ENCODE measurements at regions not wholly inside any gene's neighbourhood (a gene's known extent, or its start where the extent isn't known, plus 50 kb on each side); places are given as distances from the start of the nearest gene placed in this dataset.
"Not testable (repeated sequence)": the region's sequence is repeated elsewhere in the genome, so short reads cannot be mapped to it uniquely, and the experiment has no call there.

DNA sequence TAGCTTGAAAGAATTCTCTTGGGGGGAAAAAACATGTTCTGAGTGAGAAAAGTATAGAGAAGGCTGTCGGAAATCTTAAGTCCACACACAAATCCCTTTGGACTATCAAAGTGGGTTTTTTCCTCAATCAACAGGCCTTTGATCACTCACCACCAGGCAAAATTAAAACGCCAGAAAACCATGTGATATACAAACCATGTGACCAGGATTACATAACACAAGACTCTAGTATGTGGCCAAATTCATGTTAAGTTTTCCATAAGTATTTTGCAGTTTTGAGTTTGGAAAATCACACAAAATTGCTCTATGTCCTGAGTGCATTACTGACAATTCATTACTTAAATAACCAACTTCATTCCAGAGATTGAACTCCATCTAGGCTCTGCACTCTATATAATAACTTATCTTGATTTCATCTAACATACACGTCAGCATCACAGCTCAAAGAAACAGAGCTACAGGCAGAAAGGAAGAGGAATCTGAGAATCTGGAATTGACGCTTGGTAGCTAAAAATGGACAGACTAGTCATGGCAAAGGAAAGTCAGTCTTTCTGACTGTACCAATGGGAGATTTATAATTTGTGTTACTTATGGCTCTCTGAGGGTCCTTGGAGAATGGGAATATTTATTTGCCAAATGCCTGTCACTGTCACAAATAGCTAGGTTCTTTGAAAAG lies 383.5 kb downstream of the SFMBT2 start:
- no peak for DNase-seq

DNA sequence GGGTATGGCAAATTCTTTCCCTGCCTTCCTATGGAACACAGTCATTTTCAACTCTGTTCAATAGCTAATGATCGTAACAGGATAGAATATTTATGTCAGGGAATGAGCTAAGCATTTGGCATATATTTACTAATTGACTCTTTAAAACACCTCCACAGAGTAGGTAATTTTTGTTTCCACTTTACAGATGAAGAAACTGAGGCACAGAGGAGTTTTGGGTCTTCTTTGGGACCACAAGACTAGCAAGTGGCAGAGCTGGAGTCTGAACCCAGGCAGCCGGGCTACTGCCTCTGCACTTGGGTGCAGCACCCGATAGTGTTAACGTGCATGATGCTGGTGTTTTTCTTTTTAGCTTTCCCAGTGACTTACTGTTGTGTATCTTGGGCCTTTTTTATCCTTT lies 384.0 kb downstream of the SFMBT2 start:
- DNase-seq = no peak

DNA sequence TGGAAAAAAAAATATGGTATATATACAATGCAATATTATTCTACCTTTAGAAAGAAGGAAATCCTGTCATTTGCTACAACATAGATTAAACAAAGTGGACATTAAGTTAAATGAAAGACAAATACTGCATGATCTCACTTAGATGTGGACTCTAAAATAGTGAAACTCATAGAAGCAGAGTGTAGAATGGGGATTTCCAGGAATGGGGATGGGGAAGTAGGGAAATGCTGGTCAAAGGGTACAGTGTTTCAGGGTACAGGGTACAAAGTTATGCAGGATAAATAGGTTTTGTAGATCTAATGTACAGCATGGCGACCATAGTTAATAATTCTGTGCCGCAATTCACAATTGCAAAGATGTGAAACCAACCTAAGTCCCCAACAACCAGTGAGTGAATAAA lies 385.5 kb downstream of the SFMBT2 start:
- DNase-seq = no peak

DNA sequence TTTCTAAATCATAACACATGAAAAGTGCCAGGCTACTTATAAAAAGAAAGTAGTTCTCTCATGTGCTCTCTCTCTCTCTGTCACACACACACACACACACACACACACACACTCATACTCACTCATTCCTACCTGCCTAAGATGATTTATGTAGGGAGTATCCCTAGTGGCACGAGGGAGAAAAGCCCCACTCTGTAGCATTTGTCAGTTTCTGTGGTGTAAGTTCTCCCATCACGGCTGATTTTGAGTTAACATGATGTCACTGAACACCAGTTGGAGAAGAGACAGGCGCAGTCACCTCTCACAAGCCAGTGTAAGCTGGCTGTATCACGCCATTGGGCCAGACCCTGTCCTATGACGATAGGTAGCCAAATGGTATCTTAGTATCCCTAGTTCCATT lies 395.4 kb downstream of the SFMBT2 start:
- no peak for DNase-seq

DNA sequence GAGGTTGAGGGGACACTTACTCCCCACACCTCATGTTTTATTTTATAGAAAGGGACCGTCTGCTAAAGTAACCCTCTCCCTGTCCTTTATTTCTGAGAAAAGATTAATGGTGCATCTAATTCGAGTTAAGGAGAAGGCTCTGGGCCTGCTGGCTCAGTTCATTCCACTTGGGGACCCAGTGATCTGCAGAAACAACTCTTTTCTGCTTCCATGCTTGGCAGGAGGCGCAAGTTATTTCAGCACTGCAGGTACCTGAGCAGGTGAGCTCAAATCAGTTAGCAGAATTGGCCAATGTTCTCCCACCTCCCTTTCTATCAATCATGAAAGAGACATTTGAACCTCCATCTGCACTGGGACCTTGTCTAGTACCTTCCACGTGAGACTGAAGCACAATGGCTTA lies 396.1 kb downstream of the SFMBT2 start:
- no peak for DNase-seq

DNA sequence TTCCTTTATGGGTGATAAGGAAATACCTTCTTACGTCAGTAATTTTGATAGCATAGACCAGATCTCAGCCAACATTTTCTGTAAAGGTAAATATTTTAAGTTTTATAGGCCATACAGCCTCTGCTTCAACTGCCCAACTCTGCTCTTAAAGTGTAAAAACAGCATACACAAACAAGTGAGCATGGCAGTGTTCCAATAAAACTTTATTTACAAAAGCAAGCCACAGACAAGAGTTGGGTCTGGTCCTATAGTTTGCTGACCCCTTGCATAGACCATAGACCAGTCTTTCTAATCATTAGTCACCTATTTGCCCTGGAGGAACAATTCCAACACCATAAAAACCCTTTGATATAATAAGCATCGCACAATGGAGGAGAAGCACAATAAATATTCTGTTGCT lies 398.8 kb downstream of the SFMBT2 start:
- DNase-seq = no peak

DNA sequence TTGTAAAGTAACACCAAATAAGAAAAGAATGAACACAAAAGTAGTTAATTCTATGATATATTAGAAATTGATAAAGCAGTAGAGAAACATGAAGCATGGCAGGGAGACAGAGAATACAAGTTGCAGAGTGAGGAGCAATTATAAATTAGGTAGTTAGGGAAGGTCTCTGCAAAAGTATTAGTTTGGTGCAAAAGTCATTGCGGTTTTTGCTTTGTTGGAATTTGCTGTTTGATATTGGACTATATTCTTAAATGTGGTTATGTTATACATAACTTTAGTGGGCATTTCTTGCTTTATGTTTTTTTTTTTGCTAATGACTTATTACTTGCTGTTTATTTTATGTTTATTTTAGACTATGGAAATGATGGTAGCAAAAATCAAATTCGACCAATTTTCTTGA lies 402.2 kb downstream of the SFMBT2 start:
- no peak for DNase-seq

DNA sequence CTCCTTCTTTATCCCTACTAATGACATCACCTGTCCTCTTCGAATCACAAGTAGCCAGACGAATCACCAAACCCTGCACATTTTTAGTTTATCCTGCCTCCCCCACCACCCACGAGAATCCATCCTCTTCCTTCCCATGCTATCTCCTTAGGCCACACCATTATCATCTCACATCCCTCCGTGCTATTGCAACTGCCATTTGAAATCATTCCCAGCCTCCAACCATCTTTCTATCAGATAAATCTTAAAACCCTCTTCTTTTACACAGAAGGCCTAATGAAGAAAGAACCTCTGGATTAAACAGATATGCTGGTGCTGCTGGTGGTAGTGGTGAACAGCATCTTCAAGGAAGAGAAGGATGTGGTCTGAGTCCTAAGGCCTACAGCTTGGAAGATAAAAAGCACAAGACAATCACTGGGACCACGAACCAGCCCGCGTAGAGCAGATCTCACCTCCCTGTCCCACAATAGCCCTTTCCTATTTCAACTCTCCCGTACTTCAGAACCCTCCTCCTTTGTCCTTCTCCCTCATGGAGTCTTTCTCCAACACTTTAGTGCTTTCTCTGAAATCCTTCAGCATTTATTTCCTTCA lies 403.1 kb downstream of the SFMBT2 start:
- DNase-seq = no peak

DNA sequence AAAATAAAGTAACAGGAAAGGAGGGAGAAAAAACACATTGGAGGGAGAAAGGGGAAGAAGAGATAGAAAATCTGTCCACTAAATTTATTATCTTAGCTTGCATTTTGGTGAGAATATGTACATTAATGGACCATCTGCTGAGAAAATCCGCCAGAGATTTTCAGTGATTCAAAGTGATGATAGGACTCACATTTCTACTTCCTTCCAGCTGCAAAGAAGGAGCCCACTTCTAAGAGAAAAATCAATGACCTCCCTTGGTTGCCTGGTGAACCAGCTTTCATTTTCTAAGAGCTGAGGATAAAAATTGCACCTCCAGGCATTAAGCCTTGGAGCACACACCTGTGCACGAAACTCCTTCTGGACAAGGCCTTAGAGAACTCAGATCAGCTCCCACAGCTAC lies 404.3 kb downstream of the SFMBT2 start:
- DNase-seq = no peak

DNA sequence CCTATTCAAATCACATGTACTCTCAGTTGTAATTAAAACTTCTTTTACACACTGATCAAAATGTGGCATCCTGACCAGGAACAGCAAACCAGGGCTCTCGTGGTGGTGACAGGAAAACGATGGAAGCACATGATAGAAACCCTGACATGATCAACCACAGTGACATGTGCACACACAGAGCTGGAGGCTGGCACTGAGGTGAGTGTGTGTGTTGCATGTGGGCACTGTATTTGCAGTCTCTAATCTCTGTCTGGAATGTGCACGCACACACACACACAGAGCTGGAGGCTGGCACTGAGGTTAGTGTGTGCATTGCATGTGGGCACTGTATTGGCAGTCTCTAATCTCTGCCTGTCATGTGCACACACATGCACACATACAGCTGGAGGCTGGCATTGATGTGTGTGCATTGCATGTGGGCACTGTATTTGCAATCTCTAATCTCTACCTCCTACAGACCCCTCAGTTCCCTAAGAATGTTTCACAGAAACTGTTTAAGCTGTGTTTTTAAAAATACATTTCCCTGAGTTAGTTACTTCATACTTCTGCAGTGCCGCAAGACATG lies 406.9 kb downstream of the SFMBT2 start:
- DNase-seq = no peak

DNA sequence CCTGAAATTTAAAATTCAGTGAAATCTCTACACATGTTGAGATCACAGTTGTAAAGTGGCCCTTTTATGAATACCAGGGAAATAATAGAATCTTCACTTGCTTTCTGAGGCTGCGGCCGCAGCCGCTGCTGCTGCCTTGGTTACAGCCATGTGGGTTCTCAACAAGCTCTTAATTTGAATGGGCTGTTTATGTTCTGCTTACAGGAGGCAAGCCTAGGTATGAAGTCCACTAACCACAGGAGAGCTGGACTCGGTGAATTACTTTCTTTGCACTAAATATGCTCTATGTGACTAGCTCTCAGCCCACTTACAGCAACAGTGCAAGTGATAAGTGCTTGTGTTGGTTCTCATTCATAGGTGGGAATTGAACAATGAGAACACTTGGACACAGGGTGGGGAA lies 410.8 kb downstream of the SFMBT2 start:
- DNase-seq = no peak

DNA sequence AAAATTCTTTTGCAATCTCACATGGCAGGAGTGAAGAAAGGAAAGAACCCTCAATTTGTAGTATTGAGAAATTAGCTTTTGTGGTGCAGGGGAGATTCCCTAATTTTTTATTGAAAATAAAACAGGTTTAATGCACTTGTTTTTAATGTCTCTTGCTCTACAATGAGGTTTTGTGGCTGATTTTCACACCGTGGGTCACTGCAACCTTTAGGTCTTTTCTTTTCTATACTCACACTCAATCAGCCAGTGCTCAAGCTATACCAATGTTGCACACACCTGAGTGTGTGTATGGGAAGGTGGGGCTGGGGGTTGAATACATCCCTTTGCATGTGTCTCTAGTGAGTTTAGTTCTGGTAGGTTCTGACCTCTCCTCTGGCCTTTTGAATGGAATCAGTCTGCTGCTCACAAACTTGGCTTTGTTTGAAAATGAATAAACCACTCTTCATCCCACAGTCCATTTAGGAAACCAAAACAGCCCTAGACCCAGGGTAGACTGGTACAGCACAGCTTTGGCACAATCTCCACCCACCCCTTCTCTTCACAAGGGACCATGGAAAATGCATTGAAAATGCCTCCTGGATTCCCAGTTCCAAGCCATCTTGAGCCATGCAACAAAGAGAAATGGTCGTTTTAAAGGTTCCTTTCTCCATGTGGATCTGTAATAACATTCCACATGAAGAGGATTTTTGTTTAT lies 411.5 kb downstream of the SFMBT2 start:
- no peak for DNase-seq

DNA sequence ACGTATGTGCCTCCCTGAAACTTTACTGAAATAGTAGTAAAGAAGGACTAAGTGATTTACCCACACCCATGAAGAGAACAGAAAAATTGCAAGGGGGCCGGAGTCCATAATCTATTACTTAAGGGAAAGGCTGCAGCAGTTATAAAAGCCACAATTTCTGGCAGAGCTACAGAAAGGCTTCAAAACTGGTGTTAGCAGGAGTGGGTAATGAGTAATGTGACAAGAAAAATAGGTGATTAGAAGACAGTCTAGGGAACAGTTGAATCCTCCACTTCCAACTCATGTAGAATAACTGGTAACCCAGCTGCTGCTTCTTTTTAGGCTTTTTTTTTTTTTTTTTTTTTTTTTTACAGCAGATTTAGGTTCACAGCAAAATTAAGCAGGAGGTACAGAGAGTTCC lies 413.3 kb downstream of the SFMBT2 start:
- DNase-seq = no peak

DNA sequence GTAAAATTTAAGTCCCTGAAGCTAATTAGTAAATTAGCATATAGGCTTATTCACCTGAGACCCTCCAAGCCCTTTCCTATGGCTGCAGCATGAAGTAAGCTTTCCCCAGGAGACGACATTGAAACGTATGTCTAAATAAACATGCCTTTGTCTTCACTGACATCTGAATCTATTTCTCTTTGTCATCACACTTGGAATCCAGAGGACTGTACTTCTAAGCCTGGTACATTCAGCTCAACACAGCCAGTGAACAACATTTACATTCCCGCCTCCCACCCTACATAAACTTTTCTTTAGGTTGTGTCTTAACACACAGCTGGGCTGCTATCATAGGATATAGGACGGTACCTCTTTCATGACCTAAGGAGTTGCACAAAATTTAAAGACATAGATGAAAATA lies 414.4 kb downstream of the SFMBT2 start:
- DNase-seq = no peak

DNA sequence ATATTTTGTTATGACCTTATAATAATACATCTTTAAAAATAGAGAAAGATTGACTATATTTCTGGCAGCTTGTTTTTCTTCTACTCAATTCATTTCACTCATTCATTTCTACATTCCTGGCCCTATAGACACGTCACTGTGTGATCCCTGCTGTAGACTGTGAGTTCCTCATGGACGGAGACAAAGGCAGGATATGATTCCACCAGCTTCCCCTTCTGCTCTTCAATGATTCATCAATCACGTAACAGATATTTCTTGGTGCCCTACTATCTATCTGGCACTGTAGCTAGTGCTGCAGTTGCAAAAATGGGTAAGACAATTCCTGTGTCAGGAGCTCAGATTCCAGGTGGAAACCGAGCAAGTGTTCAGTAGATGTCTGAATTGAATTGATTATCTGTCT lies 415.0 kb downstream of the SFMBT2 start:
- peak; percentile 34 for DNase-seq

DNA sequence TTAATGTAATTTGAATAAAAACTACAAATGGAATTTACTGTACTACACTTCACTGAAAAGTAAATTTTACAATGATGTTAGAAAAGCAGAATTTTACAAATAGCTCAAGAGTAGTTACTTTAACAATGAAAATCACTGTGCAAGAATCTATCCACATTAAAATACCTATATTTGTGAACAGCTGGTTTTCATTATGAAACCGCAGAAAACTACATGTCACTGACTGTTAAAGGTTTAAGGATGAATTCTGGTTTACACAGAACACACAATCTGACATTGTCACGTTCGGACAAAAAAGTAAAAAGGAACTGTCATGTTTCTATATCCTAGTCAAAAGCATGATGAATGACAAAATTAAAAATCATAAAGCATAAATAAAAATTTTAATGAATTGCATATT lies 415.3 kb upstream of the PRKCQ start:
- DNase-seq = peak; percentile 16

DNA sequence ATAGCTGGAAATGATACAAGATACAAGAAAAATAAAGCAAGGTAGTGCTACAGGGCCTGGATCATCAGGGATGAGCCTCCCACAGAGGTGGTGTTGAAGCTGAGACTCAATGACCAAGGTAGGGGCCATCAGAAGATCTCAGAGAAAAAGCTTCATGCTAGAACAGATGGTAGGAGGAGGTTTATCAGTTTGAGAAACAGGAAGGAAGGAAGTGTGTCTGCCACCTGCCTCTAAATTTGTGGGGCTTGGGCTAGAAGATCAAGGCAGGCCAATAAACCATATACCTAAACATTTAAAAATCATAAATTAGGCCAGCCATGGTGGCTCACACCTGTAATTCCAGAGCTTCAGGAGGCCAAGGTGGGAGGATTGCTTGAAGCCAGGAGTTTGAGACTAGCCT lies 410.8 kb upstream of the PRKCQ start:
- DNase-seq = no peak

DNA sequence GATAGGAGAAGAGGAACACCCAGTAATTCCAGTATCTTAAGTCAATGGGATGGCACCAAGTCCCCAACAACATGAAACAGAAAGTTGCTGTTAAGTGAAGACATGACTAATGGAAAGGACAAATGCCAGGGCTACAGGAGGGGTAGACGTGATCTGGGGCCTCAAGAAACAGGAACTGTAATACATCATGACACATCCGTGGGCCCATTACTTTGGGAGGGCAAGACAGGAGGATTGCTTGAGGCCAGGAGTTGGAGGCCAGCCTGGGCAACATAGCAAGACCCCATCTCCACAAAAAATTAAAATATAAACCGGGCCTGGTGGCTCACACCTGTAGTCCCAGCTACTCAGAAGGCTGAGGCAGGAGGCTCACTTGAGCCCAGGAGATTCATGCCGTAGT lies 408.6 kb upstream of the PRKCQ start:
- no peak for DNase-seq

DNA sequence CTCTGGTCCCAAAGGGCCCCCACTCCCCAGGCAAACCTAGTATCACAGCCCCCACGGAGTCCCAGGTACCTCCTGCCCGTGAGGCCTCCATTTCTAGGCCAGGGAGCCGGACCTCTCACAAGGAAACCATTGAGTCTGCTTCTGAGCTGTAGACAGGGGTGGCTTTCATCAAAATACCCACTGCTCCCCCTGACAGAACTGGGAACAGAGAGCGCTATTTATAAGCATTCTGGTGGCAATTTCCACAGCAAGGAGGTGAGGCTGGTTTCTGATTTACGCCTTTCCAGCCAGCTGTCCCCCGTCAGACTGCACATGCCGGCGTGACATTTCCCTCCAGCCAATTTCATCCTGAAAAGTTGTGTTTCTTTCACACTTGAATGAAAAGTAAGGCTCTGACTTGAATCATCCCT lies 407.5 kb upstream of the PRKCQ start:
- DNase-seq = no peak

DNA sequence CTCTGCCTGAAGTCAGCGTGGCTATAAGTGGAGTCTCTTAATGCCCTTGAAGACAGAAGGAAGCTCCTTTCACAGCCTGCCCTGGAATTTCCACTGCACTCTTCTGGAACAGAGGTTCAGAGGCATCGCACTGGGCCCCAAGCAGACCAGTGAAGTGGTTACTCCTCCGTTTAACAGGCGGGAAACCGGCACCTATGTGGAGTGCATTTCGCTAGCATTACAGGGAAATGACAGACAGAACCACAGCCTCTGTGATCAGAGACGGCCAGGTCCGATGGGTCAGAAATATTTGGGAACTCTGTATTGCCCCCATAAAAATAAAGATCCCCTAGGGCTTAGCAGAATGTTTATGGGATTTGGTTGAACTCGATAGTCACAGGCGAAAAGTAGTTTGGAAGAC lies 406.9 kb upstream of the PRKCQ start:
- no peak for DNase-seq

DNA sequence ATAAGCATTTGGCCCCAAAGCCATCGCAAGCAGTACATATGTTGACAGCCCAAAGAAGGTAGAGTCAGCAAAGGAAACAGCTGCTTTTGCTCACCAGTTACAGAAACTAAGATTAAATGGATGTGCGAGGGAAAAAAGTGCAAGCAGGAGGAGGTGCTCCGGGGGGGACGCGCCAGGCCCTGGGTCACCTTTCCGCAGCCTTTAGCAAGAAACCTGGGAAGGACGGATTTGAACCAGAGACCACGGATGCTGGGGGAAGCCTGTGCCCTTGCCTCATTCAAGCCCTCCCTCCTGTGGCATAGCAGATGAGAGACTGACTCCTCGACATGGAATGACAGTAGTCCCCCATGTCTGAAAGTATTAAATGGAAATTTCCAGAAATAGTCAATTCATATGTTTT lies 405.6 kb upstream of the PRKCQ start:
- DNase-seq = no peak

DNA sequence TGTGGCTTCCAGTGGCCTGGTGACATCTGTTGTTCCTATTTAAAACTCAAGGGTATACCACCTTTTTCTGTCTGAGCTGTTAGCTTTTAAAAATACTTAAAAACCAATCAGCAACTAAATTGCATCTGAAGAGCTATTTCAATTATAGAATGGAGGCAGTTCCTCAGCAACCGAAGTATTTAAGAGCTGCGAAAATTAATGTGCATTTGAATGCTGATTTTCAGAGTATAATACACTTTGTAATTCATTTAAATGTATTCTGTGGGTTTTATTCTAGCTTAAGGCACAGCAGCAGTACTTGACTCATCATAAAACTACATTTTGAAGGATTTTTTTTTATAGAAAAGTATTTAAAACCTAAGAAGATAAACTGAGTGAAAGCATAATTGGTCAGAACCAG lies 404.9 kb upstream of the PRKCQ start:
- no peak for DNase-seq

DNA sequence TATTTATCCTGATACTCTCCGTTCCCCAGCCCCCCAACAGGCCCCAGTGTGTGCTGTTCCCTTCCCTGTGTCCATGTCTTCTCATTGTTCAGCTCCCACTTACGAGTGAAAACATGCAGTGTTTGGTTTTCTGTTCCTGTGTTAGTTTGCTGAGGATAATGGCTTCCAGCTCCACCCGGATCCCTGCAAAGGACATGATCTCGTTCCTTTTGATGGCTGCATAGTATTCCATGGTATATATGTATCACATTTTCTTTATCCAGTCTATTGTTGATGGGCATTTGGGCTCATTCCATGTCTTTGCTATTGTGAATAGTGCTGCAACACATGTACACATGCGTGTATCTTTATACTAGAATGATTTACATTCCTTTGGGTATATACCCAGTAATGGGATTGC lies 403.9 kb upstream of the PRKCQ start:
- DNase-seq = not testable (repeated sequence)

DNA sequence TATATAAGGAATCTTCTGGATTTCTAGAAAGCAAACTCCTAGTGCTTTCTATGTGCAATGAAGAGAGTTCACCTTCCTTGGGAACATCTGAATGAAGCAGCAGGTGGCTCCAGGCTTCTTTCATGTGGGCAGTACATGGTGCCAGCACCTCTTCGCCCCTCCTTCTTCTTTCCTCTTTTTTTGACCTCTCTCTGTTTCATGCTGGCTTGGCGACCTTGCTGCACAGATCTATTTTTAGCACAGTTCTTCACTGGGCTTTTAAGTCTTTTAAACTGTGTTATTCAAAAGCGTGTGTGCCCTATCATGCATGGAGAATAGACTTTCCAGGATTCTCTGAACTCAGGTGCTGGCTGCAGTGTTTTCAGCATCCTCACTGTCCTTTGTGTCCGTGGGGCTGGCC lies 400.3 kb upstream of the PRKCQ start:
- no peak for DNase-seq

All from fibroblast of skin of back (primary cell).